Fibroblast of skin of right quadriceps (primary cell): ENCODE measurements at regions not wholly inside any gene's neighbourhood (a gene's known extent, or its start where the extent isn't known, plus 50 kb on each side); places are given as distances from the start of the nearest gene placed in this dataset.
A peak's percentile ranks its signal among the peaks of the same experiment; 100 is the strongest.

Source experiments
- DNase-seq: peaks from one replicate; pipeline ENCODE4 v3.0.0-alpha.2; 2013

DNA sequence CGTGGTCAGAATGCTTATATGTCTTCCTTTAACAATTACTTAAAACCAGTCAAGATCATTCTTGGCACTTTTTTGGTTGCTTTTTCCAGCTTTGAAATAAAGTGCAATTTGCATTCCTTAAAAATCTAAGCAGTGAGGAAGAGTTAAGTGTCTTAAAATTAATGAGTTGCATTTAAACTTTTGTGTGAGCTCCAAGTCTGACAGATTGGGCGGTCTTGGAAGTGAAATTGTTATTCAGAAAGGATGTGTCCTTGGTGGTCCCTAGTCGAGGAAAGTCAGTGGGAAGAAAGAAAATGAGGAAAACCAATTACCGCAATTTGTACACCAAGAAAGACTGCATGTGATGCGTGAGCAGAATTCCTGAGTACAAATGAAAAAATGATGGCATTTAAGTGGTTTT, 132.5 kb downstream of the HHIPL2 start:
- DNase-seq = no peak

GRCh38 chr1:222413991-222414549, 133.8 kb downstream of the HHIPL2 start:
- DNase-seq = no peak

GRCh38 chr1:222413436-222413835, 134.5 kb downstream of the HHIPL2 start:
- DNase-seq = no peak

- no peak for DNase-seq
These were observed 143.2 kb downstream of the HHIPL2 start for GRCh38 chr1:222404710-222405109.

DNA sequence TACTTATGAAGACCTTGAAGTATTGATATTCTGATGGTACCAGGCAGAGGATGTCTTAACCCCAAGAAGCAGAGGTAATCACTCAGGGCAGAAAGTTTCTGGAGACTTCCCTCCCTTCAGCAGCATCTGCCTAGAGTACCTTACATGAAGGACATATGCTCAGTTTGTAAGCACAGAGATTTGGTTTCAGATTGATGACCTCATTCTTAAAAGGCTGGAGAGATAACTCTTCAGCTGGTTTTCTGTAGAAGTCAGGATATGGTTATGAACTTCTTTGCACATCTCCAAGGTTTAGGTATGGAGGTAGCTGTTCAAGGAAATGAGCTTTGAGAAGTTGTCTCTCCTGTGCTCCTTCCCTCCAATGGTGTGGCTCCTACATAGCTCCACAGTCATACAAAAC, 148.7 kb downstream of the HHIPL2 start:
- no peak for DNase-seq

DNA sequence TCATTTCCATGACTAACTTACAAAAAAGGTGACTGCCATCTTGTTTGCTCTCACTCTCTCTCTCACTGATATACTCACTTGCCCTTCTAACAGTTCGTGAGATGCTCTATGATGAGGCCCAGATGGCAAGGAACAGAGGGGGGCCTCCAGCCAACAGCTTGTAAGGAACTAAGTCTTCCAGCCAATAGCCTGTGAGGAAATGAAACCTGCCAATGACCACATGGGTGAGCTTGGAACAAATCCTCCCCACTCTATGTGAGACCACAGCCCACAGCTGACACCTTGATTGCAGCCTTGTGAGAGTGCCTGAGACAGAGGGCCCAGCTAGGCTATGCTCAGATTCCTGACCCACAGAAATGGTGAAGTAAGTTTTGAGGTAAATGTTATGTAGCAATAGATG, 153.7 kb downstream of the HHIPL2 start:
- no peak for DNase-seq

- peak; percentile 82 for DNase-seq
These were observed 155.3 kb downstream of the HHIPL2 start for GRCh38 chr1:222392556-222392955.

GRCh38 chr1:222390181-222390580, 157.7 kb downstream of the HHIPL2 start:
- DNase-seq = peak; percentile 71

- no peak for DNase-seq
These were observed 160.7 kb downstream of the HHIPL2 start for GRCh38 chr1:222387007-222387814.

DNA sequence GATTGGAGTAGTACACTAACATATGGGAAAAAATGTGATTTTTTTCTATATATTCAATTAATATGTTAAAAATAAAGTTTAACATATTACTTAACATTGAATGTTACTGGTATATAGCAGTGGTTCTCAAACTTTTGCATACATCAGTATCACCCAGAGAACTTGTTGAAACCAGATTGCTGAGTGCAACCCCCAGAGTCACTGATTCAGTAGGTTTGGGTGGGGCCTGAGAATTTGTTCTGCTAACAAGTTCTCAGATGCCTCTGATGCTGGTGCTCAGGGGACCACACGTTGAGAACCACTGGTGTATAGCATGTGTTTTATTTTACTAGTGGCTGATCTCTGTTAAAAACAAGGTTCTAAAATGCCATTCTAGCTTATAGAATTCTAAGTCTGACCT, 161.9 kb downstream of the HHIPL2 start:
- DNase-seq = no peak

DNA sequence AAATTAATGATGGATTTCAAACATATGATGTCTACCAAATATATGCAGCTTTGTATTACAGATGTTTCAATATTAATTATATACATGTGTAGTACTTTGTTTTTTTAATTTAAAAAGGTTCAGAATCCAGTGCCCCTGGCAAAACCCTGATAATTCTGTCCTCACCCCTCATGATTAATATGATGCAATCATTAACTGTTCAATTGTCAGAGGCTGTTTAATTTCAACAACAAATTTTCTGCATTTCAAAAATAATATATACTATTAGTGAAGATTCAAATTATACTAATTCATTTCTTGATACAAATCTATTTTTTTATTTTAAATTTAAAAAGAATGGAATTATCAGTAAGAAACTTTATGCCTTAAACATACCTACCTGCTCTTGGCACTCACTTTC, 162.6 kb downstream of the HHIPL2 start:
- no peak for DNase-seq

DNA sequence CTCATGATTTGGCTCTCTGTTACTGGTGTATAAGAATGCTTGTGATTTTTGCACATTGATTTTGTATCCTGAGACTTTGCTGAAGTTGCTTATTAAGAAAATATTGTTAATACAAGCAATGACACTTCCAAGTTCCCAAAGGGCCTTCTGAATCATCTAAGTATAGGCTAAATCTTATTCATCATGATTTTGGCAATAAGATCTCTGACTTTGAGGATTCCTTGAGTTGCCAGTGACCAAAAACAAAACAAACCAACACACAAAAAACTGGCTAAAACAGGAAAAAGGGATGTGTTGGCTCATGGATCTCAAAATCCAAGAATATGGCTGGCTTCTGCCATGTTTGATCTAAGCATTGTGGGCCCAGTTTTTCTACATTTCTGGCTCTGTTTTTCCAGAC, 163.4 kb downstream of the HHIPL2 start:
- no peak for DNase-seq

GRCh38 chr1:222382171-222382570, 165.7 kb downstream of the HHIPL2 start:
- DNase-seq = no peak

- DNase-seq = peak; percentile 29
These were observed 170.3 kb downstream of the HHIPL2 start for GRCh38 chr1:222377428-222378088.

DNA sequence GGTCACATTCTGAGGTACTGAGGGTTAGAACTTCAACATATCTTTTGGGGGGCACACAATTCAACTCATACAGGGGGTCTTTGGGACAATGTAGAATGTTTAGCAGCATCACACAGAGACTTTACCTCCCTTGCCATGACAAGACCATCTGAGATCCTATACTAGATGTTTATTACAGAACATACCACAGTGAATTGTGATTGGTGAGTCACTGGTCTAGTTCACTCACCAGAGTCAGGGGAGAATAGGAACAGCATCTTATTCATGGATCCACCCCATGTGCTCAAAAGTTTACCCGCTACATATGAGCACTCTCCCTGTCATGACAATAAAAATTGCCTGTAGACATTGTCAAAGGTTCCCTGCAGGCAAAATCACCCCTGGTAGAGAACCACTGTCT, 171.1 kb downstream of the HHIPL2 start:
- DNase-seq = peak; percentile 49

GRCh38 chr1:222375701-222376100, 172.2 kb downstream of the HHIPL2 start:
- peak; percentile 75 for DNase-seq

- DNase-seq = no peak
These were observed 173.9 kb downstream of the HHIPL2 start for GRCh38 chr1:222373831-222374602.

- no peak for DNase-seq
These were observed 174.7 kb downstream of the HHIPL2 start for GRCh38 chr1:222373216-222373615.

DNA sequence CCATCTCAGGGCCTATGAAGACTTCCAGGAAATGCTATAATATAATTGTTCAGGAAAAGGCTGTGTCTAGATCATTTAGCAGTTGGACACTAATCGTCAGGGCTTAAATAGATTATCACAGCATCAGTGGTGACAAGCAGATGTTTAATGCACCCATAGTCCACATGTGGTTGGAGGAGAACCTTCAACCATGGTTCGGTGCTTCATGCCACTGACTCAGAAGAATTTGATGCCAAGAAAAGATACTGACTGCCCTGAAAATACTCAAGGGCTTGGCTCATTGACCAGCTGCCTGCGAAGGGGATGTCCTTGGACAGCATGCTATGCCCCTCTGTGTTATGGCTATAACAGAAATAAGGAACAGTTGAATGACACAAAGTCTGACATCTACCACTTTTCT, 175.7 kb downstream of the HHIPL2 start:
- peak; percentile 54 for DNase-seq

- peak; percentile 99 for DNase-seq
These were observed 176.8 kb downstream of the HHIPL2 start for GRCh38 chr1:222370913-222371675.

DNA sequence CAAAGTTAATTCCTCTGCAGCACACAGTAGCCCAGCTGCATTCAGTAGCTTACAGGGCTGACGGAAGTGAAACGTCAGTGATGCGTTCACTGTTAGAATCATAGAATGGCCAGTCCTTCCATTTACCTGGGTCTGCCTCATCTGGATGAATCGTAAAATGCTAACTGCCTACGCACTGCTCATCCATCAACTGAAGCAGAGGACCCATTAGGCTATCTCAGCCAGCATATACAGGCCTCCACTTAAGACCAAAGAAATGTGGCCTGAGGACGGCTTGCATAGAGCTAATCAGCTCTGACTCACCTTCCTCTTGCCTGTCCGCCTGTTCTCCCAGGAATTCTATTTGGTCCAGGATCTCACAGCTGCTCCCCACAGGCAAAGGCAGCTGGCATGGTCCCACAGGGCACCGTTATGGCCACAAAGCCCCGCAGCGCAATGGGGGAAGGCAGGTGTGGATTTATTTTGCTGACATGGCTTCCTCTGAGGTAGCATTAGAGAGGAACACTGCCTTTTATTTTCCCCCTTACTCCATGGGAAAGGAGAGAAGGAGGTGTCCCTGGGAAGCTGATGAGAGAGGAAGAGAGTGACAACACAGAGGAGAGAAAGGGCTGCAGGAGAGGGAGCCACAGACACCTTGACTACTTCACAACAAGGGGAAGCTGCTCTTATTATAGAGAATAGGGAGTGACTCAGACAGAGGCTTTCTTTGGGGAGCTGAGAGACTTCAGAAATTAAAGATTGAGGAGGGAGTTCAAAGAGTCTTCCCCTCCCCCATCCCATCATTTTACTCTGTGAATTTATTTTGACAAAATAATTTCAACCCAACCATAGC, 177.6 kb downstream of the HHIPL2 start:
- DNase-seq = peak; percentile 87

DNA sequence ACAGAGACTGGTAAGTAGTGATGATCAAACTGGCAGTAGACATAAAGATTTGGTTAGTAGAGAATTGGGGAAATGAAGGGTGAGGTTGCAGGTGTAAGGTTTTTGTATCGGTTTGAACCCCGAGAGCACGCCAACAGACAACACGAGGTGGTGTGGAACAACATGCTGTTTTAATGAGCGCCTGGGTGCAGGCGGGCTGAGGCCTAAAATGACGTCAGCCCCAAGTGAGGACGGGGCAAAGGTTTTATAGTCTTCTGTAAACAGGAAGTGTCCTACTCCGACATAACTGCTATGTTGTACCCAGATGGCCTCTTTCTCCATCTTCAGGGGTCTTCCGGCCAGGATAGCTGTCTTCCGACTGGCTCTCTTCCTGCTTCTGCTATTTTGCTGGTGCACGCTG, 178.8 kb downstream of the HHIPL2 start:
- DNase-seq = no peak
